Muscle layer of colon (tissue), 2 donors: ENCODE measurements at regions not wholly inside any gene's neighbourhood (a gene's known extent, or its start where the extent isn't known, plus 50 kb on each side); places are given as distances from the start of the nearest gene placed in this dataset.

Experiments used
- H3K27ac ChIP-seq: one replicate; pipeline ENCODE4 v1.7.0; 2013; ENCODE audit warnings: low read depth, mild to moderate bottlenecking, low read length, moderate library complexity
- H3K27me3 ChIP-seq, 2 donors: one replicate each; pipeline ENCODE4 v1.7.0; 2013; ENCODE audit warnings: low read length in 2 of 2, mild to moderate bottlenecking in 2 of 2; ENCODE audit not compliant: insufficient read depth in 2 of 2, control insufficient read depth in 1 of 2
- H3K36me3 ChIP-seq: one replicate; pipeline ENCODE4 v1.7.0; 2013; ENCODE audit warnings: mild to moderate bottlenecking, low read length; ENCODE audit not compliant: insufficient read depth
- H3K4me1 ChIP-seq: one replicate; pipeline ENCODE4 v1.7.0; 2013; ENCODE audit warnings: mild to moderate bottlenecking, low read length; ENCODE audit not compliant: insufficient read depth
- H3K4me3 ChIP-seq, 2 donors: one replicate each; pipeline ENCODE4 v1.7.0; 2013; ENCODE audit warnings: low read length in 2 of 2, low read depth in 1 of 2, mild to moderate bottlenecking in 1 of 2, moderate library complexity in 1 of 2
- H3K9ac ChIP-seq: one replicate; pipeline ENCODE4 v1.7.0; 2013; ENCODE audit warnings: low read length
- H3K9me3 ChIP-seq: one replicate; pipeline ENCODE4 v1.7.0; 2013; ENCODE audit warnings: mild to moderate bottlenecking, low read length
- donor health status: abdominal sarcoma.
- donor health status: Adenocarcinoma of cecum.

GRCh38 chr16:49216593-49216992 is 65.0 kb downstream of the CBLN1 start:
- H3K27me3 ChIP-seq: no peaks in the 10 kb centered on the region
- no peak overlapping the region for H3K27ac ChIP-seq

GRCh38 chr16:49213594-49213993 is 68.0 kb downstream of the CBLN1 start:
- Histone ChIP-seq H3K9me3 (no peaks in the 10 kb centered on the region), H3K4me1 (no peaks in the 10 kb centered on the region), H3K9ac (no peak overlapping the region), H3K27me3 (no peaks in the 10 kb centered on the region), H3K4me3 (no peak overlapping the region), H3K36me3 (no peaks in the 10 kb centered on the region), H3K27ac (no peak overlapping the region)

More at GRCh38 chr16:49216593-49216992, 65.0 kb downstream of the CBLN1 start:
- Histone ChIP-seq H3K9me3 (no peaks in the 10 kb centered on the region), H3K4me1 (no peaks in the 10 kb centered on the region), H3K4me3 (no peak overlapping the region), H3K9ac (no peak overlapping the region), H3K36me3 (no peaks in the 10 kb centered on the region)

GRCh38 chr16:49204191-49204590 is 77.4 kb downstream of the CBLN1 start:
- H3K4me3 ChIP-seq: no peak overlapping the region
- no peaks in the 10 kb centered on the region for H3K4me1 ChIP-seq
- H3K9me3 ChIP-seq: no peaks in the 10 kb centered on the region
- no peak overlapping the region for H3K9ac ChIP-seq
- no peak overlapping the region for H3K27ac ChIP-seq
- no peaks in the 10 kb centered on the region for H3K36me3 ChIP-seq
- H3K27me3 ChIP-seq: no peaks in the 10 kb centered on the region

GRCh38 chr16:49203361-49203760 is 78.3 kb downstream of the CBLN1 start:
- Histone ChIP-seq H3K9ac (no peak overlapping the region), H3K4me3 (no peak overlapping the region), H3K9me3 (no peaks in the 10 kb centered on the region), H3K4me1 (no peaks in the 10 kb centered on the region), H3K27me3 (no peaks in the 10 kb centered on the region), H3K27ac (no peak overlapping the region), H3K36me3 (no peaks in the 10 kb centered on the region)

GRCh38 chr16:49201118-49201517 is 80.5 kb downstream of the CBLN1 start:
- no peaks in the 10 kb centered on the region for H3K36me3 ChIP-seq
- no peak overlapping the region for H3K4me3 ChIP-seq
- H3K27ac ChIP-seq: no peak overlapping the region
- no peaks in the 10 kb centered on the region for H3K27me3 ChIP-seq
- no peaks in the 10 kb centered on the region for H3K4me1 ChIP-seq
- H3K9me3 ChIP-seq: no peaks in the 10 kb centered on the region
- H3K9ac ChIP-seq: no peak overlapping the region

GRCh38 chr16:49200223-49200820 is 81.3 kb downstream of the CBLN1 start:
- Histone ChIP-seq H3K27ac (no peak overlapping the region), H3K9me3 (no peaks in the 10 kb centered on the region), H3K9ac (no peak overlapping the region), H3K27me3 (no peaks in the 10 kb centered on the region), H3K4me1 (no peaks in the 10 kb centered on the region), H3K36me3 (no peaks in the 10 kb centered on the region), H3K4me3 (no peak overlapping the region)

GRCh38 chr16:49195237-49195548 is 86.4 kb downstream of the CBLN1 start:
- no peaks in the 10 kb centered on the region for H3K4me1 ChIP-seq

GRCh38 chr16:49194537-49195236 is 87.0 kb downstream of the CBLN1 start:
- H3K36me3 ChIP-seq: no peaks in the 10 kb centered on the region
- H3K4me3 ChIP-seq: no peak overlapping the region
- H3K9ac ChIP-seq: no peak overlapping the region
- H3K27ac ChIP-seq: no peak overlapping the region
- H3K4me1 ChIP-seq: no peaks in the 10 kb centered on the region
- no peaks in the 10 kb centered on the region for H3K9me3 ChIP-seq
- no peaks in the 10 kb centered on the region for H3K27me3 ChIP-seq

More at GRCh38 chr16:49195237-49195548, 86.4 kb downstream of the CBLN1 start:
- no peaks in the 10 kb centered on the region for H3K9me3 ChIP-seq
- H3K4me3 ChIP-seq: no peak overlapping the region
- H3K27me3 ChIP-seq: no peaks in the 10 kb centered on the region
- no peaks in the 10 kb centered on the region for H3K36me3 ChIP-seq
- no peak overlapping the region for H3K27ac ChIP-seq
- H3K9ac ChIP-seq: no peak overlapping the region

GRCh38 chr16:49193596-49193995 is 88.0 kb downstream of the CBLN1 start:
- Histone ChIP-seq H3K4me1 (no peaks in the 10 kb centered on the region), H3K27ac (no peak overlapping the region), H3K9ac (no peak overlapping the region), H3K9me3 (no peaks in the 10 kb centered on the region), H3K36me3 (no peaks in the 10 kb centered on the region), H3K27me3 (no peaks in the 10 kb centered on the region), H3K4me3 (no peak overlapping the region)

- Histone ChIP-seq H3K9me3 (no peaks in the 10 kb centered on the region), H3K27ac (no peak overlapping the region), H3K4me1 (no peaks in the 10 kb centered on the region), H3K9ac (no peak overlapping the region), H3K36me3 (no peaks in the 10 kb centered on the region), H3K27me3 (no peaks in the 10 kb centered on the region), H3K4me3 (no peak overlapping the region)
These were observed 92.4 kb downstream of the CBLN1 start for GRCh38 chr16:49189286-49189685.

GRCh38 chr16:49183911-49184310 is 97.7 kb downstream of the CBLN1 start:
- H3K4me1 ChIP-seq: no peaks in the 10 kb centered on the region
- H3K36me3 ChIP-seq: no peaks in the 10 kb centered on the region
- H3K27me3 ChIP-seq: no peaks in the 10 kb centered on the region
- no peak overlapping the region for H3K4me3 ChIP-seq
- no peaks in the 10 kb centered on the region for H3K9me3 ChIP-seq
- no peak overlapping the region for H3K9ac ChIP-seq
- no peak overlapping the region for H3K27ac ChIP-seq
